Lung (tissue), 11 donors: ENCODE measurements at regions not wholly inside any gene's neighbourhood (a gene's known extent, or its start where the extent isn't known, plus 50 kb on each side); places are given as distances from the start of the nearest gene placed in this dataset.

Source experiments
- ATAC-seq: fragments of 200-7000 bp; cut with Tn5 transposase; one replicate; pipeline ENCODE4 v1.9.1; 2020; ENCODE audit warnings: moderate number of reproducible peaks; ENCODE audit not compliant: insufficient read depth, low FRiP score
- DNase-seq, 3 donors: peaks; one replicate each; pipeline ENCODE4 v3.0.0-alpha.2; 2013 to 2017
- H3K27ac ChIP-seq, 2 donors: one replicate each; pipeline ENCODE4 v1.5.1; 2013; ENCODE audit warnings: mild to moderate bottlenecking in 2 of 2, moderate library complexity in 2 of 2, control low read depth in 1 of 2, inconsistent platforms in 1 of 2, low read depth in 1 of 2, low read length in 1 of 2
- H3K27me3 ChIP-seq, 3 donors: one replicate each; pipeline ENCODE4 v1.5.1; 2013; ENCODE audit warnings: low read length in 2 of 3; ENCODE audit not compliant: control insufficient read depth in 3 of 3, insufficient read depth in 3 of 3
- H3K36me3 ChIP-seq, 4 donors: one replicate each; pipeline ENCODE4 v1.5.1; 2013; ENCODE audit warnings: low read length in 4 of 4, mild to moderate bottlenecking in 1 of 4, moderate library complexity in 1 of 4; ENCODE audit not compliant: control insufficient read depth in 4 of 4, insufficient read depth in 4 of 4
- H3K4me1 ChIP-seq, 5 donors: one replicate each; pipeline ENCODE4 v1.5.1; 2013; ENCODE audit warnings: low read length in 5 of 5, mild to moderate bottlenecking in 2 of 5, moderate library complexity in 1 of 5; ENCODE audit not compliant: control insufficient read depth in 5 of 5, insufficient read depth in 5 of 5
- H3K4me3 ChIP-seq: one replicate; pipeline ENCODE4 v1.5.1; 2013; ENCODE audit warnings: mild to moderate bottlenecking, control low read depth, moderate library complexity
- H3K9ac ChIP-seq, 2 donors: one replicate each; pipeline ENCODE4 v1.5.1; 2013; ENCODE audit warnings: low read length in 2 of 2, control low read depth in 1 of 2; ENCODE audit not compliant: insufficient read depth in 1 of 2
- H3K9me3 ChIP-seq, 4 donors: one replicate each; pipeline ENCODE4 v1.5.1; 2013; ENCODE audit warnings: low read length in 3 of 4, mild to moderate bottlenecking in 1 of 4, moderate library complexity in 1 of 4; ENCODE audit not compliant: control insufficient read depth in 4 of 4, insufficient read depth in 3 of 4
- CTCF ChIP-seq: IDR thresholded peaks from 2 replicates; pipeline ENCODE4 v1.5.1; 2012; ENCODE audit warnings: mild to moderate bottlenecking; ENCODE audit errors: control extremely low read depth, extremely low read depth
- WGBS, 2 donors: extraction: QIAGEN DNeasy Blood & Tissue Kit; methylation state at CpG; one replicate each; pipeline ENCODE4 v1.1.7; 2013; 5-methylcytosine and 5-hydroxymethylcytosine counted together
- donor health status: control.
- donor health status: control.
- donor health status: Bipolar disorder and iron deficiency.
- donor health status: healthy.
- donor health status: DM: yes; HTN: yes; CAD: no.

- Histone ChIP-seq H3K9ac (no peak overlapping the region), H3K27me3 (no peaks in the 10 kb centered on the region), H3K4me1 (no peaks in the 10 kb centered on the region), H3K27ac (no peak overlapping the region), H3K4me3 (no peak overlapping the region), H3K9me3 (peaks cover 0 to 2% (median 0%) of the 10 kb centered on the region in 4 donors), H3K36me3 (no peaks in the 10 kb centered on the region)
- TF ChIP-seq CTCF = no peak
- DNase-seq = no peak
- WGBS, 2 donors = 70 to 80% methylated on average over 2 of the region's 2 CpGs
- ATAC-seq = no peak
These were observed 102.8 kb upstream of the TFAP2D start for GRCh38 chr6:50610562-50610961.

GRCh38 chr6:50635429-50635828 is 77.9 kb upstream of the TFAP2D start:
- no peak for DNase-seq
- Histone ChIP-seq H3K36me3 (no peaks in the 10 kb centered on the region), H3K4me1 (no peaks in the 10 kb centered on the region), H3K9ac (no peak overlapping the region), H3K27me3 (no peaks in the 10 kb centered on the region), H3K27ac (no peak overlapping the region), H3K4me3 (no peak overlapping the region), H3K9me3 (peaks cover 0 to 3% (median 0%) of the 10 kb centered on the region in 4 donors)
- no peak for TF ChIP-seq CTCF
- ATAC-seq = no peak

GRCh38 chr6:50637267-50637666 is 76.1 kb upstream of the TFAP2D start:
- DNase-seq = no peak
- no peak overlapping the region for H3K9ac ChIP-seq
- no peaks in the 10 kb centered on the region for H3K36me3 ChIP-seq
- 23% methylated on average over 4 of the region's 4 CpGs for WGBS, 2 donors
- H3K27ac ChIP-seq = no peak overlapping the region
- H3K27me3 ChIP-seq = no peaks in the 10 kb centered on the region
- H3K4me3 ChIP-seq = no peak overlapping the region
- peaks cover 0 to 3% (median 0%) of the 10 kb centered on the region in 4 donors for H3K9me3 ChIP-seq
- H3K4me1 ChIP-seq = no peaks in the 10 kb centered on the region
- no peak for ATAC-seq
- no peak for TF ChIP-seq CTCF

- WGBS, 2 donors = 87% methylated on average over 2 of the region's 2 CpGs
- no peak for ATAC-seq
- Histone ChIP-seq H3K4me1 (no peaks in the 10 kb centered on the region), H3K27me3 (no peaks in the 10 kb centered on the region), H3K9me3 (peaks cover 0 to 8% (median 3%) of the 10 kb centered on the region in 4 donors), H3K27ac (no peak overlapping the region), H3K36me3 (no peaks in the 10 kb centered on the region), H3K9ac (no peak overlapping the region), H3K4me3 (no peak overlapping the region)
- TF ChIP-seq CTCF = no peak
- DNase-seq = no peak
These were observed 64.2 kb upstream of the TFAP2D start for GRCh38 chr6:50649086-50649485.
